WTC11 (cell line): ENCODE measurements at regions not wholly inside any gene's neighbourhood (a gene's known extent, or its start where the extent isn't known, plus 50 kb on each side); places are given as distances from the start of the nearest gene placed in this dataset.
"Not testable (repeated sequence)": the region's sequence is repeated elsewhere in the genome, so short reads cannot be mapped to it uniquely, and the experiment has no call there.

ENCODE experiments used
- ATAC-seq: fragments of 200-7000 bp; cut with Tn5 transposase; 2 replicates; pipeline ENCODE4 v1.10.0; 2021; ENCODE audit warnings: mild to moderate bottlenecking, moderate library complexity
- CTCF ChIA-PET: fragments of 300-600 bp; sonication (Branson Sonifier 250); formaldehyde crosslinking; loops from one replicate; lab custom pipeline; 2021; ENCODE audit warnings: antibody characterized with exemption; lab: Charles Lee
- POLR2A ChIA-PET: fragments of 350-600 bp; sonication (Branson Sonifier 250); formaldehyde crosslinking; loops from one replicate; lab custom pipeline; 2021; ENCODE audit warnings: antibody characterized with exemption; lab: Charles Lee
- DNase-seq: peaks from one replicate; pipeline ENCODE4 v3.0.0; 2021; ENCODE audit warnings: low spot score
- H3K27ac Mint-ChIP-seq: 2 replicates; pipeline ENCODE4 v1.8.0; 2021; ENCODE audit warnings: mixed read lengths
- H3K27me3 Mint-ChIP-seq: 2 replicates; pipeline ENCODE4 v1.8.0; 2021; ENCODE audit warnings: low read depth, mild to moderate bottlenecking, moderate library complexity, mixed read lengths
- H3K36me3 Mint-ChIP-seq: 2 replicates; pipeline ENCODE4 v1.8.0; 2021; ENCODE audit warnings: mixed read lengths
- H3K4me1 Mint-ChIP-seq: 2 replicates; pipeline ENCODE4 v1.8.0; 2022; ENCODE audit warnings: mixed read lengths
- H3K4me3 Mint-ChIP-seq: 2 replicates; pipeline ENCODE4 v1.8.0; 2021; ENCODE audit warnings: mild to moderate bottlenecking, moderate library complexity, mixed read lengths
- H3K9me3 Mint-ChIP-seq: 2 replicates; pipeline ENCODE4 v1.8.0; 2021; ENCODE audit warnings: mixed read lengths
- ARID4B ChIP-seq: sonication (generic); formaldehyde crosslinking; IDR thresholded peaks from 2 replicates; pipeline ENCODE4 v1.8.0; 2023; ENCODE audit warnings: missing genetic modification reagents, mild to moderate bottlenecking, borderline replicate concordance
- ATF1 ChIP-seq: sonication (generic); formaldehyde crosslinking; IDR thresholded peaks from 2 replicates; pipeline ENCODE4 v1.8.1; 2023; ENCODE audit warnings: mild to moderate bottlenecking, moderate library complexity, missing genetic modification reagents
- ATF2 ChIP-seq: sonication (generic); formaldehyde crosslinking; IDR thresholded peaks from 2 replicates; pipeline ENCODE4 v1.8.1; 2022; ENCODE audit warnings: low read depth, missing genetic modification reagents, borderline replicate concordance
- CREM ChIP-seq: sonication (generic); formaldehyde crosslinking; IDR thresholded peaks from 2 replicates; pipeline ENCODE4 v1.8.1; 2022; ENCODE audit warnings: mild to moderate bottlenecking, missing genetic modification reagents, moderate library complexity
- CTCF ChIP-seq: fragments of 200-600 bp; IDR thresholded peaks from 2 replicates; pipeline ENCODE4 v1.8.0; 2022; ENCODE audit warnings: antibody characterized with exemption
- FOXK1 ChIP-seq: sonication (generic); formaldehyde crosslinking; IDR thresholded peaks from 2 replicates; pipeline ENCODE4 v1.8.0; 2022; ENCODE audit warnings: mild to moderate bottlenecking, moderate library complexity, missing genetic modification reagents
- IRF1 ChIP-seq: sonication (generic); formaldehyde crosslinking; IDR thresholded peaks from 2 replicates; pipeline ENCODE4 v1.8.0; 2023; ENCODE audit warnings: missing genetic modification reagents
- IRF2 ChIP-seq: sonication (generic); formaldehyde crosslinking; IDR thresholded peaks from 2 replicates; pipeline ENCODE4 v1.8.0; 2022; ENCODE audit warnings: low read depth, missing genetic modification reagents, borderline replicate concordance
- MLX ChIP-seq: sonication (generic); formaldehyde crosslinking; IDR thresholded peaks from 2 replicates; pipeline ENCODE4 v1.8.1; 2023; ENCODE audit warnings: mild to moderate bottlenecking, missing genetic modification reagents, moderate library complexity
- STAT6 ChIP-seq: sonication (generic); formaldehyde crosslinking; conservative IDR thresholded peaks from 2 replicates; pipeline ENCODE4 v1.8.1; 2023; ENCODE audit warnings: mild to moderate bottlenecking, low read depth, missing genetic modification reagents, moderate library complexity
- ZBTB43 ChIP-seq: sonication (generic); formaldehyde crosslinking; IDR thresholded peaks from 2 replicates; pipeline ENCODE4 v1.8.1; 2023; ENCODE audit warnings: mild to moderate bottlenecking, missing genetic modification reagents
- ZNF396 ChIP-seq: fragments of 250-450 bp; sonication (Bioruptor Pico); IDR thresholded peaks from 2 replicates; pipeline ENCODE4 v1.8.0; 2021; ENCODE audit warnings: mild to moderate bottlenecking, moderate library complexity, borderline replicate concordance
- ZNF512 ChIP-seq: sonication (generic); formaldehyde crosslinking; IDR thresholded peaks from 2 replicates; pipeline ENCODE4 v1.8.1; 2022; ENCODE audit warnings: missing genetic modification reagents, borderline replicate concordance

- Mint-ChIP-seq H3K27ac (no peak overlapping the region), H3K4me1 (peaks cover 3% of the 10 kb centered on the region; the same call in 1 of the 2 replicates), H3K9me3 (peaks cover 10% of the 10 kb centered on the region), H3K27me3 (peaks cover 2% of the 10 kb centered on the region; the same call in 1 of the 2 replicates), H3K4me3 (no peak overlapping the region), H3K36me3 (no peaks in the 10 kb centered on the region)
- TF ChIP-seq ARID4B (CRISPR knock-in tag) (no peak), CREM (CRISPR knock-in tag) (no peak), ATF2 (CRISPR knock-in tag) (no peak), ZNF512 (no peak)
- ChIA-PET POLR2A (no interaction called here), CTCF (no interaction called here)
- DNase-seq (no peak), ATAC-seq (peak; percentile 41; the same call in 1 of the 2 replicates)
Measured at GRCh38 chr11:110349138-110349996, 53.0 kb upstream of the RDX start.

- DNase-seq, H3K4me1 Mint-ChIP-seq, H3K27me3 Mint-ChIP-seq, H3K27ac Mint-ChIP-seq, H3K4me3 Mint-ChIP-seq, H3K36me3 Mint-ChIP-seq, CTCF ChIA-PET, POLR2A ChIA-PET, ATAC-seq, H3K9me3 Mint-ChIP-seq: not testable (repeated sequence)
Measured at GRCh38 chr11:110349997-110350383, 53.6 kb upstream of the RDX start.

GRCh38 chr11:110355011-110355744 lies 58.8 kb upstream of the RDX start:
- Mint-ChIP-seq H3K4me1 (peaks cover 15% of the 10 kb centered on the region), H3K27ac (no peak overlapping the region), H3K4me3 (no peak overlapping the region), H3K9me3 (peaks cover 6% of the 10 kb centered on the region; the same call in 1 of the 2 replicates), H3K36me3 (no peaks in the 10 kb centered on the region), H3K27me3 (peaks cover 2% of the 10 kb centered on the region; the same call in 1 of the 2 replicates)
- ATAC-seq, result peak; percentile 94
- no peak for DNase-seq
- ChIA-PET CTCF (no interaction called here), POLR2A (no interaction called here)
- TF ChIP-seq IRF1, result no peak
- TF ChIP-seq IRF2, result no peak
- no peak for TF ChIP-seq STAT6
- no peak for TF ChIP-seq MLX (CRISPR knock-in tag)
- TF ChIP-seq ZBTB43 (CRISPR knock-in tag), result no peak
- no peak for TF ChIP-seq FOXK1 (CRISPR knock-in tag)
- no peak for TF ChIP-seq CTCF
- TF ChIP-seq ZNF396 (CRISPR knock-in tag), result no peak
- no peak for TF ChIP-seq ATF1
